ENCODE measurements at regions not wholly inside any gene's neighbourhood (a gene's known extent, or its start where the extent isn't known, plus 50 kb on each side); places are given as distances from the start of the nearest gene placed in this dataset.

- no peak for TF ChIP-seq CTCF (IDR thresholded peaks at IDR 0.05; ENCODE audit: borderline replicate concordance, extremely low read depth, insufficient read depth)
- intact Hi-C loops (cut with DNase I) = no loop called here
Measured at GRCh38 chr1:194194724-194195123, 1008.3 kb upstream of the B3GALT2 start.

GRCh38 chr1:194184974-194185373, 998.6 kb upstream of the B3GALT2 start:
- H3K9ac ChIP-seq (ENCODE audit: low read length in 3 of 3) = no peak overlapping the region
- no peaks in the 10 kb centered on the region for H3K27me3 ChIP-seq (ENCODE audit: control insufficient read depth, insufficient read depth, low read length)
- DNase-seq = no peak
- FAIRE-seq = no peak
- H3K4me3 ChIP-seq (ENCODE audit: low read length in 3 of 3) = no peak overlapping the region
- H3K4me1 ChIP-seq (ENCODE audit: control insufficient read depth in 2 of 3, insufficient read depth in 2 of 3, low read depth in 1 of 3, low read length in 3 of 3) = no peaks in the 10 kb centered on the region
- H3K36me3 ChIP-seq (ENCODE audit: control insufficient read depth in 2 of 3, insufficient read depth in 3 of 3, low read length in 3 of 3) = no peaks in the 10 kb centered on the region
- H3K9me3 ChIP-seq (ENCODE audit: control insufficient read depth in 2 of 3, insufficient read depth in 1 of 3, low read length in 3 of 3) = peaks cover 0 to 4% (median 0%) of the 10 kb centered on the region in 3 donors
- TF ChIP-seq CTCF (IDR thresholded peaks at IDR 0.05; ENCODE audit: borderline replicate concordance, extremely low read depth, insufficient read depth) = no peak
- no peak overlapping the region for H3K27ac ChIP-seq (ENCODE audit: low read depth in 2 of 2, low read length in 2 of 2)
- intact Hi-C loops (cut with DNase I) = no loop called here

More at GRCh38 chr1:194194724-194195123, 1008.3 kb upstream of the B3GALT2 start:
- Histone ChIP-seq H3K36me3 (ENCODE audit: control insufficient read depth in 2 of 3, insufficient read depth in 3 of 3, low read length in 3 of 3) (no peaks in the 10 kb centered on the region), H3K9me3 (ENCODE audit: control insufficient read depth in 2 of 3, insufficient read depth in 1 of 3, low read length in 3 of 3) (no peaks in the 10 kb centered on the region), H3K4me1 (ENCODE audit: control insufficient read depth in 2 of 3, insufficient read depth in 2 of 3, low read depth in 1 of 3, low read length in 3 of 3) (no peaks in the 10 kb centered on the region), H3K27ac (ENCODE audit: low read depth in 2 of 2, low read length in 2 of 2) (no peak overlapping the region), H3K4me3 (ENCODE audit: low read length in 3 of 3) (no peak overlapping the region), H3K27me3 (ENCODE audit: control insufficient read depth, insufficient read depth, low read length) (no peaks in the 10 kb centered on the region), H3K9ac (ENCODE audit: low read length in 3 of 3) (no peak overlapping the region)
- no peak for DNase-seq
- FAIRE-seq = no peak

- Histone ChIP-seq H3K36me3 (ENCODE audit: control insufficient read depth in 2 of 3, insufficient read depth in 3 of 3, low read length in 3 of 3) (no peaks in the 10 kb centered on the region), H3K9me3 (ENCODE audit: control insufficient read depth in 2 of 3, insufficient read depth in 1 of 3, low read length in 3 of 3) (peaks cover 0 to 4% (median 0%) of the 10 kb centered on the region in 3 donors), H3K9ac (ENCODE audit: low read length in 3 of 3) (no peak overlapping the region), H3K4me3 (ENCODE audit: low read length in 3 of 3) (no peak overlapping the region), H3K27ac (ENCODE audit: low read depth in 2 of 2, low read length in 2 of 2) (no peak overlapping the region), H3K27me3 (ENCODE audit: control insufficient read depth, insufficient read depth, low read length) (no peaks in the 10 kb centered on the region), H3K4me1 (ENCODE audit: control insufficient read depth in 2 of 3, insufficient read depth in 2 of 3, low read depth in 1 of 3, low read length in 3 of 3) (no peaks in the 10 kb centered on the region)
- intact Hi-C loops (cut with DNase I) = no loop called here
- DNase-seq (no peak), FAIRE-seq (no peak)
- TF ChIP-seq CTCF (IDR thresholded peaks at IDR 0.05; ENCODE audit: borderline replicate concordance, extremely low read depth, insufficient read depth) = no peak
Measured at GRCh38 chr1:194184425-194184824, 998.0 kb upstream of the B3GALT2 start.

GRCh38 chr1:194181845-194182244, 995.4 kb upstream of the B3GALT2 start:
- H3K4me3 ChIP-seq (ENCODE audit: low read length in 3 of 3) = no peak overlapping the region
- FAIRE-seq (no peak), DNase-seq (no peak)
- H3K27ac ChIP-seq (ENCODE audit: low read depth in 2 of 2, low read length in 2 of 2) = no peak overlapping the region
- H3K36me3 ChIP-seq (ENCODE audit: control insufficient read depth in 2 of 3, insufficient read depth in 3 of 3, low read length in 3 of 3) = no peaks in the 10 kb centered on the region
- no peak overlapping the region for H3K9ac ChIP-seq (ENCODE audit: low read length in 3 of 3)
- peaks cover 0 to 4% (median 0%) of the 10 kb centered on the region in 3 donors for H3K9me3 ChIP-seq (ENCODE audit: control insufficient read depth in 2 of 3, insufficient read depth in 1 of 3, low read length in 3 of 3)
- intact Hi-C loops (cut with DNase I) = no loop called here
- TF ChIP-seq CTCF (IDR thresholded peaks at IDR 0.05; ENCODE audit: borderline replicate concordance, extremely low read depth, insufficient read depth) = no peak
- no peaks in the 10 kb centered on the region for H3K4me1 ChIP-seq (ENCODE audit: control insufficient read depth in 2 of 3, insufficient read depth in 2 of 3, low read depth in 1 of 3, low read length in 3 of 3)
- no peaks in the 10 kb centered on the region for H3K27me3 ChIP-seq (ENCODE audit: control insufficient read depth, insufficient read depth, low read length)

Measured in kidney (tissue), 13 donors.